ENCODE measurements at regions not wholly inside any gene's neighbourhood (a gene's known extent, or its start where the extent isn't known, plus 50 kb on each side); places are given as distances from the start of the nearest gene placed in this dataset.

- TF ChIP-seq, protein P1, sequence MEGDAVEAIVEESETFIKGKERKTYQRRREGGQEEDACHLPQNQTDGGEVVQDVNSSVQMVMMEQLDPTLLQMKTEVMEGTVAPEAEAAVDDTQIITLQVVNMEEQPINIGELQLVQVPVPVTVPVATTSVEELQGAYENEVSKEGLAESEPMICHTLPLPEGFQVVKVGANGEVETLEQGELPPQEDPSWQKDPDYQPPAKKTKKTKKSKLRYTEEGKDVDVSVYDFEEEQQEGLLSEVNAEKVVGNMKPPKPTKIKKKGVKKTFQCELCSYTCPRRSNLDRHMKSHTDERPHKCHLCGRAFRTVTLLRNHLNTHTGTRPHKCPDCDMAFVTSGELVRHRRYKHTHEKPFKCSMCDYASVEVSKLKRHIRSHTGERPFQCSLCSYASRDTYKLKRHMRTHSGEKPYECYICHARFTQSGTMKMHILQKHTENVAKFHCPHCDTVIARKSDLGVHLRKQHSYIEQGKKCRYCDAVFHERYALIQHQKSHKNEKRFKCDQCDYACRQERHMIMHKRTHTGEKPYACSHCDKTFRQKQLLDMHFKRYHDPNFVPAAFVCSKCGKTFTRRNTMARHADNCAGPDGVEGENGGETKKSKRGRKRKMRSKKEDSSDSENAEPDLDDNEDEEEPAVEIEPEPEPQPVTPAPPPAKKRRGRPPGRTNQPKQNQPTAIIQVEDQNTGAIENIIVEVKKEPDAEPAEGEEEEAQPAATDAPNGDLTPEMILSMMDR (IDR thresholded peaks at IDR 0.05; ENCODE audit: insufficient read depth, low read length, poor library complexity, severe bottlenecking): no peak
- TF ChIP-seq EZH2phosphoT487 (conservative IDR thresholded peaks at IDR 0.05; ENCODE audit: low read length): no peak
Measured at GRCh38 chr12:58601529-58601928, 318.8 kb downstream of the LRIG3 start.
